ENCODE measurements at regions not wholly inside any gene's neighbourhood (a gene's known extent, or its start where the extent isn't known, plus 50 kb on each side); places are given as distances from the start of the nearest gene placed in this dataset.

GRCh38 chr6:17193106-17193775, 87.9 kb upstream of the RBM24 start:
- Histone ChIP-seq H4K8ac (ENCODE audit: low read depth in 2 of 2, low read length in 2 of 2) (no peak overlapping the region), H3K18ac (ENCODE audit: low read depth, low read length) (no peak overlapping the region), H3K9me1 (ENCODE audit: insufficient read depth, low read length) (no peaks in the 10 kb centered on the region), H2BK15ac (ENCODE audit: low read depth, low read length) (no peak overlapping the region), H4K20me1 (ENCODE audit: insufficient read depth, low read length) (no peaks in the 10 kb centered on the region), H2AK9ac (replicated peaks; ENCODE audit: low read depth, low read length, poor library complexity) (no peak overlapping the region), H3K27me3 (ENCODE audit: control insufficient read depth, insufficient read depth, low read length) (peaks cover 4% of the 10 kb centered on the region; the same call in 1 of the 2 replicates), H3K14ac (replicated peaks; ENCODE audit: low read depth, low read length) (no peak overlapping the region), H3K9ac (ENCODE audit: low read depth, low read length) (no peak overlapping the region), H4K5ac (ENCODE audit: low read depth, low read length) (no peak overlapping the region), H3K4ac (ENCODE audit: low read depth, low read length) (no peak overlapping the region), H2BK120ac (ENCODE audit: low read depth, low read length) (no peak overlapping the region), H3K56ac (ENCODE audit: extremely low read depth, insufficient read depth, low read length) (no peak overlapping the region), H2BK5ac (ENCODE audit: low read depth, low read length, poor library complexity, severe bottlenecking) (no peak overlapping the region), H3K27ac (ENCODE audit: insufficient read depth, low read length) (no peak overlapping the region), H3K4me1 (ENCODE audit: control insufficient read depth, insufficient read depth, low read length) (no peaks in the 10 kb centered on the region), H2AK5ac (ENCODE audit: low read depth, low read length) (no peak overlapping the region), H2AFZ (replicated peaks; ENCODE audit: low read length, poor library complexity) (no peak overlapping the region), H3K36me3 (ENCODE audit: control insufficient read depth, insufficient read depth, low read length) (no peaks in the 10 kb centered on the region), H3K9me3 (ENCODE audit: control insufficient read depth, insufficient read depth, low read length) (no peaks in the 10 kb centered on the region), H3K4me2 (ENCODE audit: low read depth, low read length) (no peak overlapping the region), H3K4me3 (ENCODE audit: insufficient read depth, low read depth, low read length) (no peak overlapping the region), H4K91ac (ENCODE audit: insufficient read depth, low read depth, low read length) (no peak overlapping the region), H2BK20ac (ENCODE audit: low read depth, low read length) (no peak overlapping the region), H3K79me1 (ENCODE audit: low read depth in 1 of 2, low read length in 2 of 2) (no peaks in the 10 kb centered on the region), H3K23ac (ENCODE audit: low read depth, low read length) (no peak overlapping the region)
- in situ Hi-C loops (cut with MboI; ENCODE audit: low sequenced_read_pairs) (no loop called here), dilution Hi-C loops (cut with HindIII; ENCODE audit: low sequenced_read_pairs, unreplicated experiment) (no loop called here), intact Hi-C loops (cut with micrococcal nuclease) (no loop called here)
- TF ChIP-seq MAFK (IDR thresholded peaks at IDR 0.05; ENCODE audit: low read depth, low read length) (no peak), SMC3 (IDR thresholded peaks at IDR 0.05; ENCODE audit: low read depth, low read length) (no peak), MAZ (IDR thresholded peaks at IDR 0.05; ENCODE audit: borderline replicate concordance, low read depth, low read length) (no peak), RFX5 (IDR thresholded peaks at IDR 0.05; ENCODE audit: low read depth, low read length) (no peak), FOS (IDR thresholded peaks at IDR 0.05; ENCODE audit: low read depth, low read length) (no peak)
- TF ChIP-seq, protein P1, sequence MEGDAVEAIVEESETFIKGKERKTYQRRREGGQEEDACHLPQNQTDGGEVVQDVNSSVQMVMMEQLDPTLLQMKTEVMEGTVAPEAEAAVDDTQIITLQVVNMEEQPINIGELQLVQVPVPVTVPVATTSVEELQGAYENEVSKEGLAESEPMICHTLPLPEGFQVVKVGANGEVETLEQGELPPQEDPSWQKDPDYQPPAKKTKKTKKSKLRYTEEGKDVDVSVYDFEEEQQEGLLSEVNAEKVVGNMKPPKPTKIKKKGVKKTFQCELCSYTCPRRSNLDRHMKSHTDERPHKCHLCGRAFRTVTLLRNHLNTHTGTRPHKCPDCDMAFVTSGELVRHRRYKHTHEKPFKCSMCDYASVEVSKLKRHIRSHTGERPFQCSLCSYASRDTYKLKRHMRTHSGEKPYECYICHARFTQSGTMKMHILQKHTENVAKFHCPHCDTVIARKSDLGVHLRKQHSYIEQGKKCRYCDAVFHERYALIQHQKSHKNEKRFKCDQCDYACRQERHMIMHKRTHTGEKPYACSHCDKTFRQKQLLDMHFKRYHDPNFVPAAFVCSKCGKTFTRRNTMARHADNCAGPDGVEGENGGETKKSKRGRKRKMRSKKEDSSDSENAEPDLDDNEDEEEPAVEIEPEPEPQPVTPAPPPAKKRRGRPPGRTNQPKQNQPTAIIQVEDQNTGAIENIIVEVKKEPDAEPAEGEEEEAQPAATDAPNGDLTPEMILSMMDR (conservative IDR thresholded peaks at IDR 0.05; ENCODE audit: low read depth, low read length) = no peak
- BruUV-seq (replicated peaks) = no TSS peak
- no CpG with 5 or more reads among the region's 3 CpGs for WGBS, 2 experiments (ENCODE audit: extremely low coverage in 2 of 2, insufficient read length in 1 of 2)
- ATAC-seq (ENCODE audit: low read depth) = no peak
- DNase-seq = no peak
- ChIA-PET CTCF (no interaction called here), POLR2A (ENCODE audit: unreplicated experiment) (no interaction called here)
